ENCODE measurements at regions not wholly inside any gene's neighbourhood (a gene's known extent, or its start where the extent isn't known, plus 50 kb on each side); places are given as distances from the start of the nearest gene placed in this dataset.

DNA sequence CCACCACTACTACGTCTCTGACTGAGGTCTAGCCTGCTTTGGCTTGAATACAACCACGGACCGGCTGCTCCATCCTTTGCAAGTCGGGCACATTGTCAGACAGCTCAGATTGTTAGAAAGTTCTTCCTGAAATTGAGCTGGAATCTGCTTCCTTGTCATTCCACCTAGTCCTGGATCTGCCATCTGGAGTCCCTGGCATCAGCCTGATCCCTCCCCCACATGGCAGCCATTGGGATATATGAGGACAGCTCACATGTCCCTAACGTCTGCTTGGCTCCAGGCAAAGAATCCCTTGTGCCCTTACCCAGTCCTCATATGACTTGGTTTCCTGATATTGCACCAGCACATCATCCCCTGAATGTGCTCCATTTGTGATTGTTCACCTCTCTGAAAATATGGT, 56.3 kb upstream of the SYT6 start:
- H3K4me1 ChIP-seq (ENCODE audit: control insufficient read depth in 1 of 2, insufficient read depth in 2 of 2, low read length in 2 of 2), result no peaks in the 10 kb centered on the region
- H3K27ac ChIP-seq (ENCODE audit: low read depth, low read length), result no peak overlapping the region
- no peaks in the 10 kb centered on the region for H3K79me2 ChIP-seq (ENCODE audit: control insufficient read depth, insufficient read depth, low read length, poor library complexity)
- H4K91ac ChIP-seq (ENCODE audit: low read depth, low read length), result no peak overlapping the region
- H3K27me3 ChIP-seq (ENCODE audit: insufficient read depth, low read length), result no peaks in the 10 kb centered on the region
- H3K4me2 ChIP-seq (ENCODE audit: low read length), result no peak overlapping the region
- no CpG with 5 or more reads among the region's 5 CpGs for WGBS (ENCODE audit: extremely low coverage, insufficient coverage, insufficient read length)
- no peak overlapping the region for H2BK120ac ChIP-seq (ENCODE audit: insufficient read depth, low read length, poor library complexity)
- no peak overlapping the region for H4K8ac ChIP-seq (ENCODE audit: low read depth, low read length)
- H2BK12ac ChIP-seq (ENCODE audit: low read length), result no peak overlapping the region
- no peak overlapping the region for H3K4ac ChIP-seq (ENCODE audit: low read depth, low read length)
- H3K36me3 ChIP-seq (ENCODE audit: control insufficient read depth in 1 of 2, insufficient read depth in 2 of 2, low read length in 2 of 2), result no peaks in the 10 kb centered on the region
- DNase-seq, result no peak
- no peak overlapping the region for H3K9ac ChIP-seq (ENCODE audit: low read length)
- H3K9me3 ChIP-seq (ENCODE audit: insufficient read depth, low read depth, low read length), result no peaks in the 10 kb centered on the region
- no peak overlapping the region for H2AFZ ChIP-seq (ENCODE audit: insufficient read depth, low read length, poor library complexity)
- no peak overlapping the region for H4K12ac ChIP-seq (ENCODE audit: low read depth, low read length)
- no peak overlapping the region for H3K14ac ChIP-seq (ENCODE audit: low read length)
- no peak overlapping the region for H3K18ac ChIP-seq (ENCODE audit: low read length)
- H3K23ac ChIP-seq (ENCODE audit: low read length), result no peak overlapping the region
- no peaks in the 10 kb centered on the region for H3K79me1 ChIP-seq (ENCODE audit: low read length)
- no peak overlapping the region for H2BK5ac ChIP-seq (ENCODE audit: low read depth, low read length, poor library complexity)
- no peak overlapping the region for H2AK5ac ChIP-seq (ENCODE audit: low read length)
- no peak overlapping the region for H3K4me3 ChIP-seq (ENCODE audit: low read depth, low read length)

DNA sequence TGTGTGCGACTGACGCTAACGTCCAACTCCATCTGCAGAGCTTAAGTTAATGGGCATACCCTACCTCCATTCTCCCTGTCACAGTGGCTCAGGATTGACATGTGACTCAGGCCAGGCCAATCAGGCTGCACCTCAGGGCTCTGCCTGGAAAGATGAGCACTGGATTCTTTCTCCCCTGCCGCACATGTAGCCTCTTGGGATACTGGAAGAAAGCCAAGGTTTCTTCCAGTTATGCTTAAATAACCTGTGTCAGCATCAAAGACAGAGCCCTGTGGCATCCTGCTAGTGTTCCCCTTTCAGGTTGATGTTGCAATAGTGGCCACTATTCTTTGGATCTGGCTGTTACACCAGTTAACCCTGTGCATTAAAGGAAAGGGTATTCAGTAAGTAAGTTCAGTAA, 55.0 kb upstream of the SYT6 start:
- no peak overlapping the region for H2AK5ac ChIP-seq (ENCODE audit: low read length)
- no peaks in the 10 kb centered on the region for H3K9me3 ChIP-seq (ENCODE audit: insufficient read depth, low read depth, low read length)
- no peaks in the 10 kb centered on the region for H3K36me3 ChIP-seq (ENCODE audit: control insufficient read depth in 1 of 2, insufficient read depth in 2 of 2, low read length in 2 of 2)
- H4K8ac ChIP-seq (ENCODE audit: low read depth, low read length), result no peak overlapping the region
- no peak overlapping the region for H2BK5ac ChIP-seq (ENCODE audit: low read depth, low read length, poor library complexity)
- no CpG with 5 or more reads among the region's 4 CpGs for WGBS (ENCODE audit: extremely low coverage, insufficient coverage, insufficient read length)
- H4K12ac ChIP-seq (ENCODE audit: low read depth, low read length), result no peak overlapping the region
- no peak overlapping the region for H2BK12ac ChIP-seq (ENCODE audit: low read length)
- no peak overlapping the region for H3K4me3 ChIP-seq (ENCODE audit: low read depth, low read length)
- H3K14ac ChIP-seq (ENCODE audit: low read length), result no peak overlapping the region
- no peak overlapping the region for H3K18ac ChIP-seq (ENCODE audit: low read length)
- no peak overlapping the region for H3K4me2 ChIP-seq (ENCODE audit: low read length)
- no peak overlapping the region for H3K9ac ChIP-seq (ENCODE audit: low read length)
- H3K23ac ChIP-seq (ENCODE audit: low read length), result no peak overlapping the region
- H3K79me1 ChIP-seq (ENCODE audit: low read length), result no peaks in the 10 kb centered on the region
- no peak overlapping the region for H4K91ac ChIP-seq (ENCODE audit: low read depth, low read length)
- H3K27ac ChIP-seq (ENCODE audit: low read depth, low read length), result no peak overlapping the region
- no peak overlapping the region for H3K4ac ChIP-seq (ENCODE audit: low read depth, low read length)
- H2AFZ ChIP-seq (ENCODE audit: insufficient read depth, low read length, poor library complexity), result no peak overlapping the region
- no peak overlapping the region for H2BK120ac ChIP-seq (ENCODE audit: insufficient read depth, low read length, poor library complexity)
- no peaks in the 10 kb centered on the region for H3K27me3 ChIP-seq (ENCODE audit: insufficient read depth, low read length)
- no peaks in the 10 kb centered on the region for H3K79me2 ChIP-seq (ENCODE audit: control insufficient read depth, insufficient read depth, low read length, poor library complexity)
- no peaks in the 10 kb centered on the region for H3K4me1 ChIP-seq (ENCODE audit: control insufficient read depth in 1 of 2, insufficient read depth in 2 of 2, low read length in 2 of 2)
- no peak for DNase-seq

DNA sequence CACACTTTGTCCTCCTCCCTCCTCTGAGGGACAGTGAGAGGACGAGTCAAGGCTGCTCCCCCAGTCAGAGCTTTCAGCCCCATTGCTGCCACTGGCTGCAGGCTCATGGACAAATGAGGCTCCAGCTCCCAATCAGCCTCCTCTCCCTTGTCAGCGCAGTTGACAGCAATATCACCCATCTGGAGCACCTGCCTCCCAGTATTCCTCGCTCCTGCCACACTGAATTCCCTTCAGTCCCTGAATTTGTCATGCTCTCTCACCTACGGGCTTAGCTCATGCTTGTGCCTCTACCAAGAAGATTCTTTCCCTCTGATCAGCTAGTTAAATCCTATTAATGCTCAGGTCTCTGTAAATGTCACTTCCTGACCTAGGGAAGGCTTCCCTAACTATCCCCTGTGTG, 54.4 kb upstream of the SYT6 start:
- Histone ChIP-seq H3K4me3 (ENCODE audit: low read depth, low read length) (no peak overlapping the region), H3K9ac (ENCODE audit: low read length) (no peak overlapping the region), H3K27me3 (ENCODE audit: insufficient read depth, low read length) (no peaks in the 10 kb centered on the region), H2AK5ac (ENCODE audit: low read length) (no peak overlapping the region), H4K8ac (ENCODE audit: low read depth, low read length) (no peak overlapping the region), H4K91ac (ENCODE audit: low read depth, low read length) (no peak overlapping the region), H4K12ac (ENCODE audit: low read depth, low read length) (no peak overlapping the region), H3K4ac (ENCODE audit: low read depth, low read length) (no peak overlapping the region), H3K27ac (ENCODE audit: low read depth, low read length) (no peak overlapping the region), H3K23ac (ENCODE audit: low read length) (no peak overlapping the region), H2BK5ac (ENCODE audit: low read depth, low read length, poor library complexity) (no peak overlapping the region), H3K4me1 (ENCODE audit: control insufficient read depth in 1 of 2, insufficient read depth in 2 of 2, low read length in 2 of 2) (no peaks in the 10 kb centered on the region), H2AFZ (ENCODE audit: insufficient read depth, low read length, poor library complexity) (no peak overlapping the region), H3K36me3 (ENCODE audit: control insufficient read depth in 1 of 2, insufficient read depth in 2 of 2, low read length in 2 of 2) (no peaks in the 10 kb centered on the region), H3K14ac (ENCODE audit: low read length) (no peak overlapping the region), H3K4me2 (ENCODE audit: low read length) (no peak overlapping the region), H2BK12ac (ENCODE audit: low read length) (no peak overlapping the region), H3K79me2 (ENCODE audit: control insufficient read depth, insufficient read depth, low read length, poor library complexity) (no peaks in the 10 kb centered on the region), H2BK120ac (ENCODE audit: insufficient read depth, low read length, poor library complexity) (no peak overlapping the region), H3K79me1 (ENCODE audit: low read length) (no peaks in the 10 kb centered on the region), H3K18ac (ENCODE audit: low read length) (no peak overlapping the region), H3K9me3 (ENCODE audit: insufficient read depth, low read depth, low read length) (no peaks in the 10 kb centered on the region)
- no CpG with 5 or more reads among the region's 4 CpGs for WGBS (ENCODE audit: extremely low coverage, insufficient coverage, insufficient read length)
- no peak for DNase-seq

DNA sequence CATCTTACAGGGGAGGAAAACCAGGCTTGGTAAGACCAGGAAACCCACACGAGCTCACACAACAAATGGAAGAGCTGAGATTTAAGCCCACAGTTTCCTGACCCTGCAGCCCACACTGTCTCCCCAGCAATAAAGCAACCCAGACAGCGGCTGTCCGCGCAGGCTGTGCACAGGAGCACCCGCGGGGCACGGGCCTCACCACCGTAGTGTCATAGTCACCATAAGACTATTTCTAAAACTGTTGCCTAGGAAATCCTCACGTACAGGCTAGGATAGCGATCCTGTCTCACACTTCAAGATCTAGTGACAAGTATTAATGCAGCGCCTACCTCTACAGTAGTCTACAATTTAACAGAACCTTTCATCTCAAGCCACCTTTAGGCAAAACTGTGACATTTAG, 54.0 kb upstream of the SYT6 start:
- Histone ChIP-seq H3K79me1 (ENCODE audit: low read length) (no peaks in the 10 kb centered on the region), H2BK12ac (ENCODE audit: low read length) (no peak overlapping the region), H3K18ac (ENCODE audit: low read length) (no peak overlapping the region), H2AK5ac (ENCODE audit: low read length) (no peak overlapping the region), H3K27me3 (ENCODE audit: insufficient read depth, low read length) (no peaks in the 10 kb centered on the region), H3K9ac (ENCODE audit: low read length) (no peak overlapping the region), H3K14ac (ENCODE audit: low read length) (no peak overlapping the region), H3K4ac (ENCODE audit: low read depth, low read length) (no peak overlapping the region), H4K8ac (ENCODE audit: low read depth, low read length) (no peak overlapping the region), H2BK120ac (ENCODE audit: insufficient read depth, low read length, poor library complexity) (no peak overlapping the region), H3K4me2 (ENCODE audit: low read length) (no peak overlapping the region), H3K4me1 (ENCODE audit: control insufficient read depth in 1 of 2, insufficient read depth in 2 of 2, low read length in 2 of 2) (no peaks in the 10 kb centered on the region), H3K79me2 (ENCODE audit: control insufficient read depth, insufficient read depth, low read length, poor library complexity) (no peaks in the 10 kb centered on the region), H3K4me3 (ENCODE audit: low read depth, low read length) (no peak overlapping the region), H4K12ac (ENCODE audit: low read depth, low read length) (no peak overlapping the region), H3K9me3 (ENCODE audit: insufficient read depth, low read depth, low read length) (no peaks in the 10 kb centered on the region), H4K91ac (ENCODE audit: low read depth, low read length) (no peak overlapping the region), H2AFZ (ENCODE audit: insufficient read depth, low read length, poor library complexity) (no peak overlapping the region), H3K36me3 (ENCODE audit: control insufficient read depth in 1 of 2, insufficient read depth in 2 of 2, low read length in 2 of 2) (no peaks in the 10 kb centered on the region), H3K23ac (ENCODE audit: low read length) (no peak overlapping the region), H3K27ac (ENCODE audit: low read depth, low read length) (no peak overlapping the region), H2BK5ac (ENCODE audit: low read depth, low read length, poor library complexity) (no peak overlapping the region)
- DNase-seq, result no peak
- WGBS (ENCODE audit: extremely low coverage, insufficient coverage, insufficient read length), result no CpG with 5 or more reads among the region's 11 CpGs

All from trophoblast cell (in vitro differentiated cells and primary cell).